KG1 (cell line): ENCODE measurements at regions not wholly inside any gene's neighbourhood (a gene's known extent, or its start where the extent isn't known, plus 50 kb on each side); places are given as distances from the start of the nearest gene placed in this dataset.
"Not testable (repeated sequence)": the region's sequence is repeated elsewhere in the genome, so short reads cannot be mapped to it uniquely, and the experiment has no call there.

Experiments
- DNase-seq: peaks from one replicate; lab custom pipeline; 2025; lab: John Stamatoyannopoulos, UW

- DNase-seq, result no peak
Measured at GRCh38 chr14:55977392-55978150, 140.6 kb upstream of the PELI2 start.

- DNase-seq, result no peak
Measured at GRCh38 chr14:55979096-55979495, 139.1 kb upstream of the PELI2 start.

GRCh38 chr14:55979781-55980180 lies 138.4 kb upstream of the PELI2 start:
- no peak for DNase-seq

GRCh38 chr14:55980970-55981369 lies 137.2 kb upstream of the PELI2 start:
- DNase-seq, result no peak

GRCh38 chr14:55986069-55986468 lies 132.1 kb upstream of the PELI2 start:
- no peak for DNase-seq

GRCh38 chr14:56000846-56001245 lies 117.4 kb upstream of the PELI2 start:
- no peak for DNase-seq

GRCh38 chr14:56002342-56002741 lies 115.9 kb upstream of the PELI2 start:
- DNase-seq, result no peak

- no peak for DNase-seq
Measured at GRCh38 chr14:56002876-56003625, 115.2 kb upstream of the PELI2 start.

GRCh38 chr14:56004323-56004722 lies 113.9 kb upstream of the PELI2 start:
- DNase-seq, result no peak

GRCh38 chr14:56004786-56005185 lies 113.4 kb upstream of the PELI2 start:
- DNase-seq, result no peak

GRCh38 chr14:56005191-56006053 lies 112.8 kb upstream of the PELI2 start:
- DNase-seq, result no peak

GRCh38 chr14:56007491-56007890 lies 110.7 kb upstream of the PELI2 start:
- DNase-seq, result not testable (repeated sequence)

- no peak for DNase-seq
Measured at GRCh38 chr14:56008150-56008549, 110.1 kb upstream of the PELI2 start.

- DNase-seq, result not testable (repeated sequence)
Measured at GRCh38 chr14:56008661-56009060, 109.5 kb upstream of the PELI2 start.

- DNase-seq, result no peak
Measured at GRCh38 chr14:56023661-56024081, 94.5 kb upstream of the PELI2 start.

GRCh38 chr14:56025191-56025590 lies 93.0 kb upstream of the PELI2 start:
- DNase-seq, result no peak

- DNase-seq, result no peak
Measured at GRCh38 chr14:56026506-56026905, 91.7 kb upstream of the PELI2 start.

- DNase-seq, result no peak
Measured at GRCh38 chr14:56027421-56027820, 90.8 kb upstream of the PELI2 start.

- no peak for DNase-seq
Measured at GRCh38 chr14:56027916-56028712, 90.1 kb upstream of the PELI2 start.

GRCh38 chr14:56036353-56036752 lies 81.9 kb upstream of the PELI2 start:
- no peak for DNase-seq

- no peak for DNase-seq
Measured at GRCh38 chr14:56040121-56040520, 78.1 kb upstream of the PELI2 start.

- DNase-seq, result no peak
Measured at GRCh38 chr14:56044196-56044595, 74.0 kb upstream of the PELI2 start.
